Keratinocyte (primary cell): ENCODE measurements at regions not wholly inside any gene's neighbourhood (a gene's known extent, or its start where the extent isn't known, plus 50 kb on each side); places are given as distances from the start of the nearest gene placed in this dataset.

ENCODE experiments used
- DNase-seq: peaks from one replicate; pipeline ENCODE4 v3.0.0-alpha.2; 2011; ENCODE audit warnings: low read depth, missing footprints, low spot score
- FAIRE-seq: peaks from 2 replicates; lab custom pipeline; 2011; peaks lifted over from hg19 to GRCh38; lab: Jason Lieb, UNC
- H2AFZ ChIP-seq: 2 replicates; pipeline ENCODE4 v1.6.0; 2012; ENCODE audit warnings: low read length, control low read depth, inconsistent platforms; ENCODE audit not compliant: control insufficient read depth
- H3K27ac ChIP-seq: 2 replicates; pipeline ENCODE4 v1.5.1; 2011; ENCODE audit warnings: low read length; ENCODE audit not compliant: control insufficient read depth, insufficient read depth
- H3K27me3 ChIP-seq: 3 replicates; pipeline ENCODE4 v1.6.0; 2011; ENCODE audit warnings: low read length; ENCODE audit not compliant: control insufficient read depth, insufficient read depth; ENCODE audit errors: extremely low read depth
- H3K36me3 ChIP-seq, 2 experiments: 2 replicates in 1 of 2; 3 replicates in 1 of 2; pipeline ENCODE4 v1.5.1; 2011; ENCODE audit warnings: low read length in 2 of 2, mild to moderate bottlenecking in 1 of 2; ENCODE audit not compliant: control insufficient read depth in 2 of 2, insufficient read depth in 2 of 2; ENCODE audit errors: extremely low read depth in 1 of 2
- H3K4me1 ChIP-seq: 3 replicates; pipeline ENCODE4 v1.5.1; 2011; ENCODE audit warnings: low read length; ENCODE audit not compliant: control insufficient read depth, insufficient read depth; ENCODE audit errors: extremely low read depth
- H3K4me2 ChIP-seq: 3 replicates; pipeline ENCODE4 v1.6.0; 2011; ENCODE audit warnings: low read depth, low read length; ENCODE audit not compliant: control insufficient read depth, insufficient read depth; ENCODE audit errors: extremely low read depth
- H3K4me3 ChIP-seq, 3 experiments: fragments of 200-600 bp in 1 of 3; sonication (generic) in 1 of 3; 2 replicates in 2 of 3; 3 replicates in 1 of 3; pipeline ENCODE4 v1.5.1; 2011 to 2016; ENCODE audit warnings: low read length in 3 of 3, mild to moderate bottlenecking in 3 of 3, control low read depth in 2 of 3, inconsistent platforms in 1 of 3, low read depth in 1 of 3, mixed read lengths in 1 of 3, mixed run types in 1 of 3, moderate library complexity in 1 of 3; ENCODE audit not compliant: control insufficient read depth in 2 of 3, insufficient read depth in 2 of 3; ENCODE audit errors: extremely low read depth in 1 of 3
- H3K79me2 ChIP-seq: 2 replicates; pipeline ENCODE4 v1.6.0; 2012; ENCODE audit warnings: low read length; ENCODE audit not compliant: control insufficient read depth, insufficient read depth
- H3K9ac ChIP-seq: 3 replicates; pipeline ENCODE4 v1.6.0; 2011; ENCODE audit warnings: low read length; ENCODE audit not compliant: control insufficient read depth, insufficient read depth; ENCODE audit errors: extremely low read depth
- H3K9me1 ChIP-seq: 3 replicates; pipeline ENCODE4 v1.6.0; 2011; ENCODE audit warnings: low read length; ENCODE audit not compliant: control insufficient read depth, insufficient read depth; ENCODE audit errors: extremely low read depth
- H3K9me3 ChIP-seq: 2 replicates; pipeline ENCODE4 v1.5.1; 2012; ENCODE audit warnings: low read depth, low read length; ENCODE audit not compliant: control insufficient read depth
- H4K20me1 ChIP-seq: 3 replicates; pipeline ENCODE4 v1.6.0; 2011; ENCODE audit warnings: low read length; ENCODE audit not compliant: control insufficient read depth, insufficient read depth; ENCODE audit errors: extremely low read depth
- EZH2 ChIP-seq: IDR thresholded peaks from one replicate; pipeline ENCODE4 v1.6.1; 2012; ENCODE audit warnings: inconsistent platforms, mild to moderate bottlenecking, low read length, moderate library complexity
- dilution Hi-C: fragments of 300-500 bp; cut with MboI; formaldehyde crosslinking; loops from one replicate; pipeline ENCODE4 v1.7.0; 2020; ENCODE audit warnings: low sequenced_read_pairs; ENCODE audit not compliant: extremely low pct_ligation_motif_present
- TF ChIP-seq, protein P1 (sequence below), 3 experiments: IDR thresholded peaks in 1 of 3; conservative IDR thresholded peaks in 1 of 3; optimal IDR thresholded peaks in 1 of 3; 2 replicates in 2 of 3; 3 replicates in 1 of 3; pipeline versions ENCODE3 to v1.5.1; 2011; ENCODE audit warnings: low read length in 3 of 3, mild to moderate bottlenecking in 3 of 3, moderate library complexity in 2 of 3, control low read depth in 1 of 3, inconsistent platforms in 1 of 3; ENCODE audit not compliant: insufficient read depth in 2 of 3; ENCODE audit errors: extremely low read depth in 1 of 3

DNA sequence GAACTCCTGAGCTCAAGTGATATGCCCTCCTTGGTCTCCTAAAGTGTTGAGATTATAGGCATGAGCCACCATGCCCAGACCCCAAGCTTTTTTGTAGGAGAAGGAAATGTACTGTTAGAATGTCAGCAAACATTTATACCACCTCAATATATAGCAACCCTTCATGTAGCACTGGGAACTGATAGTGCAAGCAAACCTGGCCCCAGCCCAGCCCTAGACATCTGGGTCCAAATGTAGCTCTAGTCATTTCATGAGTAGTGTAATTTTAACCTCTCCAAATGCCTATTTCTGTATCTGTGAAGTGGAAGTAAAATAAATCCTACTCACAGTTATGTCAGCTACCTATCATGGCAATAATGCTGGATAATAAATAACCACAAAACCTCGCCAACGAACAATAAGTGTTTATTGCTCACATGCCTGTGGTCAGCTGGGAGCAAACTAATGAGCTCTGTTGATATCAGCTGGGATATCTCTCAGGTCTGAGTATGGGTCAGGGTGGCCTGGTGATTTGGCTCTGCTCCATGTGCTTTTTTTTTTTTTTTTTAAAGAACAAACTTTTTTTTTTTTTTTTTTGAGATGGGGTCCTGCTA, 180.4 kb downstream of the CD8B2 start:
- no peak overlapping the region for H3K4me2 ChIP-seq
- no peaks in the 10 kb centered on the region for H3K79me2 ChIP-seq
- no peak overlapping the region for H2AFZ ChIP-seq
- no peaks in the 10 kb centered on the region for H3K4me1 ChIP-seq
- no peaks in the 10 kb centered on the region for H3K9me3 ChIP-seq
- no peaks in the 10 kb centered on the region for H3K36me3 ChIP-seq
- H3K27ac ChIP-seq, result no peak overlapping the region
- H3K9ac ChIP-seq, result no peak overlapping the region
- FAIRE-seq (no peak), DNase-seq (no peak)
- no peaks in the 10 kb centered on the region for H4K20me1 ChIP-seq
- H3K27me3 ChIP-seq, result no peaks in the 10 kb centered on the region
- no peak overlapping the region for H3K4me3 ChIP-seq
- TF ChIP-seq, protein P1, sequence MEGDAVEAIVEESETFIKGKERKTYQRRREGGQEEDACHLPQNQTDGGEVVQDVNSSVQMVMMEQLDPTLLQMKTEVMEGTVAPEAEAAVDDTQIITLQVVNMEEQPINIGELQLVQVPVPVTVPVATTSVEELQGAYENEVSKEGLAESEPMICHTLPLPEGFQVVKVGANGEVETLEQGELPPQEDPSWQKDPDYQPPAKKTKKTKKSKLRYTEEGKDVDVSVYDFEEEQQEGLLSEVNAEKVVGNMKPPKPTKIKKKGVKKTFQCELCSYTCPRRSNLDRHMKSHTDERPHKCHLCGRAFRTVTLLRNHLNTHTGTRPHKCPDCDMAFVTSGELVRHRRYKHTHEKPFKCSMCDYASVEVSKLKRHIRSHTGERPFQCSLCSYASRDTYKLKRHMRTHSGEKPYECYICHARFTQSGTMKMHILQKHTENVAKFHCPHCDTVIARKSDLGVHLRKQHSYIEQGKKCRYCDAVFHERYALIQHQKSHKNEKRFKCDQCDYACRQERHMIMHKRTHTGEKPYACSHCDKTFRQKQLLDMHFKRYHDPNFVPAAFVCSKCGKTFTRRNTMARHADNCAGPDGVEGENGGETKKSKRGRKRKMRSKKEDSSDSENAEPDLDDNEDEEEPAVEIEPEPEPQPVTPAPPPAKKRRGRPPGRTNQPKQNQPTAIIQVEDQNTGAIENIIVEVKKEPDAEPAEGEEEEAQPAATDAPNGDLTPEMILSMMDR (optimal IDR thresholded peaks at IDR 0.05 in 1 of 3, IDR thresholded peaks at IDR 0.05 in 1 of 3, conservative IDR thresholded peaks at IDR 0.05 in 1 of 3; ENCODE audit: extremely low read depth in 1 of 3, insufficient read depth in 2 of 3, low read length in 3 of 3), result no peak
- TF ChIP-seq EZH2, result no peak
- dilution Hi-C loops, result no loop called here
- H3K9me1 ChIP-seq, result no peaks in the 10 kb centered on the region

DNA sequence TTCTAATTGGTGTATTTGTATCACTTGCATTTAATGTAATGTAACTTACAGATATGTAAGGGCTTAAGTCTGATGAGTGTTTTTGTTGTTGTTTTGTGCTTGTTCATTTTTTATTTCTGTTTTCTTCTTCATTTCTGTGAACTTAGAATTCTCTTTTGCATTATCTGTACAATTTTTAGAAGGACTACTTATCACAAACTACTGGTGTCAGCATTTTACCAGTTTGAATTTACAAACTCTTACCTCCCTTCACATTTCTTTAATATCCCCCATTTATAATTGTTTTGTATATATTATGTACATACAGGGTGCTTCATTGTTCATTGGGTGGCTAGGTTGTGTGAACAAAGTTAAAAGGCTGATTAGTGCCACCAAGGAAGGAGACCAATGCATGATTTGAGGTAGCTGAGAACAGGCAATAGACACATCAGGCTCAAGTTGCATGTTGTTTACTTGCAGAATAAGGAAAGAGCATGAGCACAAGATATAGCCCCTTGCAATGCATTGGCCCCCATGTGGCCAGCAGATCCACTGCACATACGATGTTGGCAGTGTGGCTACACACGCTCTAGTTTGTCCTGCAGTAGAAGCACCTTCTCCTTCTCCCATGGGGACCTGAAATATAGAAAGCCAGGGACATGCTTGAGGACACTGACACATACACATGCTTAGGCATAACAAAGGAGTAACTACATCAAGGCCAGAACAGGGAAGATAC, 198.2 kb downstream of the CD8B2 start:
- H3K9me3 ChIP-seq, result no peaks in the 10 kb centered on the region
- H3K27ac ChIP-seq, result no peak overlapping the region
- no peaks in the 10 kb centered on the region for H3K79me2 ChIP-seq
- no peaks in the 10 kb centered on the region for H3K9me1 ChIP-seq
- no peak overlapping the region for H2AFZ ChIP-seq
- H3K9ac ChIP-seq, result no peak overlapping the region
- H3K4me1 ChIP-seq, result no peaks in the 10 kb centered on the region
- H3K4me3 ChIP-seq, result no peak overlapping the region
- no peak for TF ChIP-seq EZH2
- TF ChIP-seq, protein P1 (optimal IDR thresholded peaks at IDR 0.05 in 1 of 3, IDR thresholded peaks at IDR 0.05 in 1 of 3, conservative IDR thresholded peaks at IDR 0.05 in 1 of 3; ENCODE audit: extremely low read depth in 1 of 3, insufficient read depth in 2 of 3, low read length in 3 of 3), result no peak
- no peaks in the 10 kb centered on the region for H4K20me1 ChIP-seq
- dilution Hi-C loops, result no loop called here
- H3K36me3 ChIP-seq, result no peaks in the 10 kb centered on the region
- H3K27me3 ChIP-seq, result no peaks in the 10 kb centered on the region
- H3K4me2 ChIP-seq, result no peak overlapping the region
- DNase-seq (no peak), FAIRE-seq (no peak)
